Gastroesophageal sphincter (tissue), 4 donors: ENCODE measurements at regions not wholly inside any gene's neighbourhood (a gene's known extent, or its start where the extent isn't known, plus 50 kb on each side); places are given as distances from the start of the nearest gene placed in this dataset.

Experiments
- ATAC-seq: fragments of 150-250 bp; one replicate; pipeline ENCODE4 v1.9.1; 2016; ENCODE audit warnings: mild to moderate bottlenecking, moderate library complexity
- H3K27ac ChIP-seq, 4 donors: fragments of 200-600 bp; sonication (generic) in 3 of 4; 1 replicate in 3 of 4; 2 replicates in 1 of 4; pipeline ENCODE4 v1.5.1; 2016 to 2019
- H3K27me3 ChIP-seq: fragments of 200-600 bp; sonication (generic); one replicate; pipeline ENCODE4 v1.5.1; 2019
- H3K36me3 ChIP-seq, 2 donors: fragments of 200-600 bp; sonication (generic); one replicate each; pipeline ENCODE4 v1.5.1; 2019; ENCODE audit warnings: control low read depth in 1 of 2
- H3K4me1 ChIP-seq, 3 donors: fragments of 200-600 bp; sonication (generic); 1 replicate in 2 of 3; 2 replicates in 1 of 3; pipeline ENCODE4 v1.5.1; 2016 to 2019; ENCODE audit warnings: control low read depth in 2 of 3
- H3K4me3 ChIP-seq, 2 donors: fragments of 200-600 bp; sonication (generic); one replicate each; pipeline ENCODE4 v1.5.1; 2019; ENCODE audit warnings: mild to moderate bottlenecking in 1 of 2, moderate library complexity in 1 of 2
- H3K9me3 ChIP-seq, 3 donors: fragments of 200-600 bp; sonication (generic); one replicate each; pipeline ENCODE4 v1.5.1; 2017 to 2019; ENCODE audit warnings: control low read depth in 2 of 3
- CTCF ChIP-seq, 4 experiments: fragments of 200-600 bp in 2 of 4; fragments of 450-650 bp in 2 of 4; sonication (generic) in 1 of 4; IDR thresholded peaks; one replicate each; pipeline ENCODE4 v1.5.1; 2017 to 2019; ENCODE audit warnings: antibody characterized with exemption in 4 of 4, mild to moderate bottlenecking in 2 of 4, moderate library complexity in 2 of 4
- EP300 ChIP-seq: sonication (generic); formaldehyde crosslinking; IDR thresholded peaks from one replicate; pipeline ENCODE4 v1.6.1; 2017; ENCODE audit warnings: antibody characterized with exemption, mild to moderate bottlenecking
- POLR2A ChIP-seq, 2 donors: fragments of 450-650 bp; IDR thresholded peaks; one replicate each; pipeline ENCODE4 v1.6.1; 2017; ENCODE audit warnings: antibody characterized with exemption in 2 of 2, mild to moderate bottlenecking in 2 of 2, moderate library complexity in 1 of 2
- POLR2AphosphoS5 ChIP-seq: sonication (generic); formaldehyde crosslinking; IDR thresholded peaks from one replicate; pipeline ENCODE4 v1.6.1; 2017; ENCODE audit warnings: antibody characterized with exemption
- WGBS, 2 donors: methylation state at CpG; one replicate each; pipeline ENCODE4 v1.1.5; 2018; ENCODE audit warnings: low coverage in 1 of 2; 5-methylcytosine and 5-hydroxymethylcytosine counted together

GRCh38 chr5:62115014-62115413 is 191.0 kb upstream of the KIF2A start:
- no peak for TF ChIP-seq POLR2A (IDR thresholded peaks at IDR 0.05)

GRCh38 chr5:62124266-62124665 is 181.7 kb upstream of the KIF2A start:
- no peaks in the 10 kb centered on the region for H3K36me3 ChIP-seq
- no peaks in the 10 kb centered on the region for H3K4me1 ChIP-seq
- no peak overlapping the region for H3K27ac ChIP-seq
- no peaks in the 10 kb centered on the region for H3K9me3 ChIP-seq
- no peak for ATAC-seq
- H3K27me3 ChIP-seq: no peaks in the 10 kb centered on the region
- H3K4me3 ChIP-seq: no peak overlapping the region
- 70% methylated on average over 4 of the region's 6 CpGs; no CpG with 5 or more reads in 1 of the 2 donors for WGBS, 2 donors
- TF ChIP-seq POLR2A (IDR thresholded peaks at IDR 0.05): no peak
- TF ChIP-seq EP300: no peak
- no peak for TF ChIP-seq POLR2AphosphoS5
- no peak for TF ChIP-seq CTCF (IDR thresholded peaks at IDR 0.05)

More at GRCh38 chr5:62115014-62115413, 191.0 kb upstream of the KIF2A start:
- no peak overlapping the region for H3K27ac ChIP-seq
- no peak for ATAC-seq
- H3K4me3 ChIP-seq: no peak overlapping the region
- H3K9me3 ChIP-seq: no peaks in the 10 kb centered on the region
- H3K27me3 ChIP-seq: no peaks in the 10 kb centered on the region
- H3K4me1 ChIP-seq: peaks cover 0 to 15% (median 4%) of the 10 kb centered on the region in 3 donors
- 0 to 12% methylated on average over 1 to 2 of the region's 2 CpGs for WGBS, 2 donors
- H3K36me3 ChIP-seq: no peaks in the 10 kb centered on the region

GRCh38 chr5:62126090-62126489 is 179.9 kb upstream of the KIF2A start:
- no peak overlapping the region for H3K27ac ChIP-seq
- 66 to 88% methylated on average over 2 of the region's 2 CpGs for WGBS, 2 donors
- TF ChIP-seq EP300 (no peak), POLR2AphosphoS5 (no peak), CTCF (IDR thresholded peaks at IDR 0.05) (no peak), POLR2A (IDR thresholded peaks at IDR 0.05) (no peak)
- no peaks in the 10 kb centered on the region for H3K9me3 ChIP-seq
- H3K4me3 ChIP-seq: no peak overlapping the region
- no peaks in the 10 kb centered on the region for H3K27me3 ChIP-seq
- H3K36me3 ChIP-seq: no peaks in the 10 kb centered on the region
- H3K4me1 ChIP-seq: no peaks in the 10 kb centered on the region
- ATAC-seq: no peak

DNA sequence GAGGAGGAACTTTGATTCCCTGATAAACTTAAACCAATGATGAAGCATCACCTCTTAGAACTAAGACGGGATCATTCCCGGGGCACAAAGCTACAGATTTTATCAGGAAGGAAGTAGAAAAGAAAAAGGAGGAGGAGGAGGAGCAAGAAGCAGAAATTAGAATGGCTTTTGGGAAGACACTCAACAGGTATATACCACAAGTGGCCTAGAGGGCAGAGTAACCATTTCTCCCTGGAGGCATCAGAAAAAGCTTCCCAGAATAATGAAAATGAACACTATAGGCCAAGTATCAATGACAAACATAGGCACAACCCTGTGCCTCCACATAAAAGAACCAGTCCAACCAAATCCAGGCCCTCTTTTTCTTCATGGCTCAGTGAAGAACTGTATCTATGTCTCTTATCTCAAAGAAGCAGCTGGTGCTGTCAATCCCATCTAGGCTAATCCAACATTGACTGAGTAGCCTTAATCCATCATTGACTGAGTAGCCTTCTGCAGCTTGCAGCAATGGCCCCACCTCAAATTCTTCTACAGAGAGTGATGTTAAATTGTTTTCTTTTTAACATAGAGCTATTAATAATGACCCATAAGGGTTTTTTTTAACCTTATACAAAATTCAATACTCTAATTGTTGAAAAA is 178.8 kb upstream of the KIF2A start:
- Histone ChIP-seq H3K36me3 (no peaks in the 10 kb centered on the region), H3K9me3 (no peaks in the 10 kb centered on the region), H3K4me1 (no peaks in the 10 kb centered on the region), H3K4me3 (no peak overlapping the region), H3K27me3 (no peaks in the 10 kb centered on the region), H3K27ac (no peak overlapping the region)
- ATAC-seq: no peak
- no peak for TF ChIP-seq POLR2AphosphoS5
- TF ChIP-seq POLR2A (IDR thresholded peaks at IDR 0.05): no peak
- TF ChIP-seq CTCF (IDR thresholded peaks at IDR 0.05): no peak
- no peak for TF ChIP-seq EP300
- WGBS, 2 donors: 25% methylated on average over 2 of the region's 2 CpGs; no CpG with 5 or more reads in 1 of the 2 donors

DNA sequence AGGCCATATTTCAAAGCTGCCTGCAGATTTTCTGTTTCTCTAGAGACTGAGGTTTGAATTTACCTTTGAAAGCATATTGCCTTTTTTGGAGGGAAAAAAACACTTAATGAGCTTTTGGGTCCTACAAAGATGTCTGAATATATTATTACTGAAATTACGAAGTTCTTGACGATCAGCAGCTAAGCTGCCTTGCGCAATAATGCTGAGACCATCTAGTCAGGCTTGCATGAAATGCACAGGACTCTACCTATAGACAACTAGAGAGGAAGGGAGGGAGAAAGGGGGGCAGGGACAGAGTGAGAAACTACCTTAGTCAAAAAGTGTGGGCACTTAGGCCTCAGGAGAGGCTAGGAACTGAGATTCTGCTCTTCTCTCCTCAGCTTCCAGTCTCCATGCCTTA is 175.9 kb upstream of the KIF2A start:
- no peak overlapping the region for H3K4me3 ChIP-seq
- WGBS, 2 donors: 100% methylated on average over 3 of the region's 3 CpGs
- no peaks in the 10 kb centered on the region for H3K36me3 ChIP-seq
- H3K27ac ChIP-seq: no peak overlapping the region
- no peak for ATAC-seq
- no peaks in the 10 kb centered on the region for H3K4me1 ChIP-seq
- TF ChIP-seq POLR2A (IDR thresholded peaks at IDR 0.05) (no peak), CTCF (IDR thresholded peaks at IDR 0.05) (no peak), POLR2AphosphoS5 (no peak), EP300 (no peak)
- no peaks in the 10 kb centered on the region for H3K27me3 ChIP-seq
- H3K9me3 ChIP-seq: no peaks in the 10 kb centered on the region
